CD4-positive, CD25-positive, alpha-beta regulatory T cell (primary cell): ENCODE measurements at regions not wholly inside any gene's neighbourhood (a gene's known extent, or its start where the extent isn't known, plus 50 kb on each side); places are given as distances from the start of the nearest gene placed in this dataset.

ENCODE experiments used
- ATAC-seq, 2 donors: fragments of 150-1000 bp; cut with Tn5 transposase; one replicate each; pipeline ENCODE4 v1.10.0; 2021; ENCODE audit warnings: low read depth in 2 of 2, moderate number of reproducible peaks in 2 of 2, moderate library complexity in 1 of 2
- DNase-seq, 3 donors: peaks; one replicate each; pipeline versions ENCODE4 v3.0.0 to v3.0.0-alpha.2; 2012 to 2022; ENCODE audit warnings: mixed read lengths in 1 of 3
- H3K27ac ChIP-seq: one replicate; pipeline ENCODE4 v1.7.0; 2013; ENCODE audit warnings: mild to moderate bottlenecking, low read length; ENCODE audit not compliant: insufficient read depth, poor library complexity, severe bottlenecking
- H3K27me3 ChIP-seq: one replicate; pipeline ENCODE4 v1.7.0; 2013; ENCODE audit warnings: low read length; ENCODE audit not compliant: control insufficient read depth, insufficient read depth
- H3K36me3 ChIP-seq: one replicate; pipeline ENCODE4 v1.7.0; 2013; ENCODE audit warnings: mild to moderate bottlenecking, low read length, moderate library complexity; ENCODE audit not compliant: control insufficient read depth, insufficient read depth
- H3K4me1 ChIP-seq: 2 replicates; pipeline ENCODE4 v1.7.0; 2013; ENCODE audit warnings: mild to moderate bottlenecking, low read length; ENCODE audit not compliant: insufficient read depth, control insufficient read depth, poor library complexity, severe bottlenecking
- H3K4me3 ChIP-seq: one replicate; pipeline ENCODE4 v1.7.0; 2013; ENCODE audit warnings: low read depth, mild to moderate bottlenecking, low read length, moderate library complexity
- H3K9me3 ChIP-seq, 2 experiments: 1 replicate in 1 of 2; 2 replicates in 1 of 2; pipeline ENCODE4 v1.7.0; 2013; ENCODE audit warnings: low read length in 2 of 2, mild to moderate bottlenecking in 1 of 2, moderate library complexity in 1 of 2; ENCODE audit not compliant: control insufficient read depth in 2 of 2
- H3K27ac Mint-ChIP-seq, 3 donors: one replicate each; pipeline ENCODE4 v1.8.0; 2020 to 2022; ENCODE audit warnings: mild to moderate bottlenecking in 3 of 3, mixed read lengths in 3 of 3, moderate library complexity in 2 of 3
- H3K27me3 Mint-ChIP-seq: one replicate; pipeline ENCODE4 v1.8.0; 2022; ENCODE audit warnings: mild to moderate bottlenecking, mixed read lengths
- H3K36me3 Mint-ChIP-seq: one replicate; pipeline ENCODE4 v1.8.0; 2020; ENCODE audit warnings: mixed read lengths
- H3K4me1 Mint-ChIP-seq, 4 donors: one replicate each; pipeline ENCODE4 v1.8.0; 2020 to 2022; ENCODE audit warnings: mixed read lengths in 4 of 4, mild to moderate bottlenecking in 1 of 4
- H3K4me3 Mint-ChIP-seq, 4 donors: one replicate each; pipeline ENCODE4 v1.8.0; 2020 to 2022; ENCODE audit warnings: mild to moderate bottlenecking in 4 of 4, mixed read lengths in 4 of 4, moderate library complexity in 3 of 4
- H3K9me3 Mint-ChIP-seq, 7 donors: one replicate each; pipeline ENCODE4 v1.8.0; 2020 to 2022; ENCODE audit warnings: mixed read lengths in 7 of 7, mild to moderate bottlenecking in 3 of 7, moderate library complexity in 2 of 7

GRCh38 chr6:147973806-147974205, 368.8 kb upstream of the SASH1 start:
- Mint-ChIP-seq H3K4me1 (no peaks in the 10 kb centered on the region), H3K4me3 (no peak overlapping the region), H3K36me3 (no peaks in the 10 kb centered on the region), H3K27me3 (peaks cover 4% of the 10 kb centered on the region), H3K9me3 (peaks cover 0 to 3% (median 0%) of the 10 kb centered on the region in 7 donors), H3K27ac (no peak overlapping the region)
- DNase-seq (no peak), ATAC-seq (no peak)
- Histone ChIP-seq H3K9me3 (no peaks in the 10 kb centered on the region), H3K4me3 (no peak overlapping the region), H3K27me3 (no peaks in the 10 kb centered on the region), H3K4me1 (no peaks in the 10 kb centered on the region), H3K36me3 (no peaks in the 10 kb centered on the region), H3K27ac (no peak overlapping the region)

DNA sequence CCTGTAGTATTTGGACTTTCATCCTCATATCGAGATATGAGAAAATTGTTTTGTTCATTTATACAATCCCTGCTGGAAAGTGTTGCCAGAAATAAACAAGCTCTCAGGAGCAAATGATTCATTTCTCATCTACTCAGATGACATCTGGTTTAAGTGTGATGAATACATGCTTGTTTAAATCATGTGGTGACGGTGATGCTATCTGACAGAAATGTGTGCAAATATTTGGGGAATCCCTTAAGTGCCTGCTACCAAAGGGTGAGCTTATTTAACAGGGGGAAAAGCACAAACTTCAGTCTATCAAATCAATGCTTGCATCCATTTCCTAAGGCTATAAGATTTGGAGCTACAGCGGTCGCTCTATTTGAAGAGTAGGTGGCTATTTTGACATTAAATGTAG, 368.3 kb upstream of the SASH1 start:
- DNase-seq, result no peak
- Mint-ChIP-seq H3K4me1 (no peaks in the 10 kb centered on the region), H3K36me3 (no peaks in the 10 kb centered on the region), H3K27me3 (peaks cover 4% of the 10 kb centered on the region), H3K4me3 (no peak overlapping the region), H3K27ac (no peak overlapping the region), H3K9me3 (peaks cover 0 to 3% (median 0%) of the 10 kb centered on the region in 7 donors)
- Histone ChIP-seq H3K27ac (no peak overlapping the region), H3K36me3 (no peaks in the 10 kb centered on the region), H3K4me3 (no peak overlapping the region), H3K9me3 (no peaks in the 10 kb centered on the region), H3K27me3 (no peaks in the 10 kb centered on the region), H3K4me1 (no peaks in the 10 kb centered on the region)
- ATAC-seq, result no peak

GRCh38 chr6:147977851-147978465, 364.7 kb upstream of the SASH1 start:
- H3K9me3 ChIP-seq, result no peaks in the 10 kb centered on the region
- H3K27ac ChIP-seq, result no peak overlapping the region
- H3K27me3 ChIP-seq, result no peaks in the 10 kb centered on the region
- no peaks in the 10 kb centered on the region for H3K4me1 ChIP-seq
- no peaks in the 10 kb centered on the region for H3K36me3 ChIP-seq
- no peak overlapping the region for H3K4me3 Mint-ChIP-seq
- no peak for ATAC-seq
- no peak for DNase-seq
- H3K4me3 ChIP-seq, result no peak overlapping the region
- no peak overlapping the region for H3K27ac Mint-ChIP-seq
- H3K36me3 Mint-ChIP-seq, result no peaks in the 10 kb centered on the region
- H3K27me3 Mint-ChIP-seq, result no peaks in the 10 kb centered on the region
- H3K4me1 Mint-ChIP-seq, result no peaks in the 10 kb centered on the region
- peaks cover 0 to 4% (median 0%) of the 10 kb centered on the region in 7 donors for H3K9me3 Mint-ChIP-seq

DNA sequence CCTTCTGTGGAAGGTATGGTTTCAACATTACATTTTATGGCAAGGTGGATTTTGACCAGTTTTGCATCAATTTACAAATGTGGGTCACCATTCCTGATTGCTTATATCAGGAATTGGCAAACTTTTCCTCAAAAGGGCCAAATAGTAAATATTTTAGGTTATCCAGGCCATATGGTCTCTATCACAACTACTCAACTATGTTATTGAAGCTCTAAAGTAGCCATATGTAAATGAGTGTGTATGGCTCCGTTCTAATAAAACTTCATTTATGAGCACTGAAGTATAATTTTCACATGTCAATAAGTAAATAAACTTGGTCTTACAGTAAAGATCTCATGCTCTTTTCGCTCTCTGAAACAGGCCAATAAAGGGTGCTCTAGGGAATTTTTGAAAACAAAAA, 362.7 kb upstream of the SASH1 start:
- Mint-ChIP-seq H3K27me3 (no peaks in the 10 kb centered on the region), H3K4me1 (no peaks in the 10 kb centered on the region), H3K9me3 (peaks cover 0 to 4% (median 0%) of the 10 kb centered on the region in 7 donors)

DNA sequence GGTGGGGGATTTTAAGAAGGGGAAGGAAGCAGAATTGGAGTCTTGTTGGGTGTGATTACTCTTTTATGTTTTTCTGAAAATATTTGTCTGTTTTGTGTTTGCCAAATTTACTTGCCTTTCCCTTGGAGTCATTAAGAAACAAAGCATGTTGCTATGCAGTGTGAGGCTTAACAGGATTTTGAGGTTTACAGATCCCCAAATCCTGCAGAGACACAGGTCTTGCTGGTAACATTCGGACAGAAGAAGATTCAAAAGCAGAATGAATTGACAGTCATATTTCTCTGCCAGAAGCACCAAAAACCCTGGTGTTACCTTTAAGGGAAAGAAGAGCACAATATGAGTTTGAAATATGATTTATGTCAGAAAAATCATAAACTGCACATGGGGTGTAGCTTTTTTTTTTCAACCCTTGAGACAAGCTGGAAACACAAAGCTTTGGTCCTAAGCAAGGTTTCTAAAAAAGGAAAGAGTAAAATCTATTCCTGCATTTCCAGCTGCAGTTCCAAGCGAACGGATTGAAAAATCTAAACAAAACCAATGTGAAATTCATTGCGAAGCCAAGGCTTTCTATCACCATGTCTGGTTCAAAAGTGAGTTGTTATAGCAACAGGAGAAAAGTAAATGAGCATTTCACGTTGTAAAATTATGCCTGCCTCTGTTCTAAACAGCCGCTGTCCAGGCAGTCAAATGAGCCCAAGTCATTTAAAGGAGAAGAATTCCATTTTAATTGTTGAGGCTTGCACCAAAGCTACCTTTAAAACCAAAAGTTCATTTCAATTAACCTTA, 358.9 kb upstream of the SASH1 start:
- ATAC-seq, result no peak
- no peaks in the 10 kb centered on the region for H3K4me1 Mint-ChIP-seq
- H3K27me3 Mint-ChIP-seq, result no peaks in the 10 kb centered on the region
- Histone ChIP-seq H3K4me1 (no peaks in the 10 kb centered on the region), H3K27ac (no peak overlapping the region), H3K36me3 (no peaks in the 10 kb centered on the region), H3K9me3 (no peaks in the 10 kb centered on the region), H3K27me3 (no peaks in the 10 kb centered on the region), H3K4me3 (no peak overlapping the region)
- no peaks in the 10 kb centered on the region for H3K36me3 Mint-ChIP-seq
- no peak overlapping the region for H3K4me3 Mint-ChIP-seq
- H3K9me3 Mint-ChIP-seq, result peaks cover 0 to 6% (median 4%) of the 10 kb centered on the region in 7 donors
- H3K27ac Mint-ChIP-seq, result no peak overlapping the region
- no peak for DNase-seq

More for the DNA sequence above, 362.7 kb upstream of the SASH1 start:
- no peaks in the 10 kb centered on the region for H3K9me3 ChIP-seq
- no peak for ATAC-seq
- Mint-ChIP-seq H3K27ac (no peak overlapping the region), H3K36me3 (no peaks in the 10 kb centered on the region), H3K4me3 (no peak overlapping the region)
- no peak for DNase-seq
- H3K4me3 ChIP-seq, result no peak overlapping the region
- no peak overlapping the region for H3K27ac ChIP-seq
- H3K4me1 ChIP-seq, result no peaks in the 10 kb centered on the region
- no peaks in the 10 kb centered on the region for H3K36me3 ChIP-seq
- H3K27me3 ChIP-seq, result no peaks in the 10 kb centered on the region

DNA sequence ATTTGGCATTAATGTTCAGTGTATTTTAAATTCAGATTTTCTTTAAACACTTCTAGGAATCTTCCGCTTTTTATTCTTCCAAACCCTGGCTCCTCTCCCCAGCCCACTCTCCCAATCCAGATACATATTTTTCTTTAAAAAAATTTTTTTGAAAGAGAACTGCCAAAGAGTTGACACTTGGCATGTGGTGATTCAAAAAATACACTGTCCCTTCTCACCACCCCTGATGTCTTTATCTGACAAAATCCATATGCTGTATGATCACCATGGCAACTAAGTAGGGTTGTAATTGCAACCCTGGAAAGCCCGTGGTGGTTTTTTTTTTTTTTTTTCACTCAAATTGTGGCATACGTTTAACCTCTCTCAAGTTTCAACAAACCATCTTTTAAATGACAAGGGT, 355.8 kb upstream of the SASH1 start:
- Mint-ChIP-seq H3K27me3 (no peaks in the 10 kb centered on the region), H3K27ac (no peak overlapping the region), H3K4me3 (no peak overlapping the region), H3K36me3 (no peaks in the 10 kb centered on the region), H3K4me1 (no peaks in the 10 kb centered on the region), H3K9me3 (peaks cover 0 to 13% (median 6%) of the 10 kb centered on the region in 7 donors)
- ATAC-seq, result no peak
- Histone ChIP-seq H3K4me1 (no peaks in the 10 kb centered on the region), H3K4me3 (no peak overlapping the region), H3K36me3 (no peaks in the 10 kb centered on the region), H3K27ac (no peak overlapping the region), H3K9me3 (no peaks in the 10 kb centered on the region), H3K27me3 (no peaks in the 10 kb centered on the region)
- DNase-seq, result no peak

GRCh38 chr6:147990159-147990558, 352.5 kb upstream of the SASH1 start:
- H3K27me3 Mint-ChIP-seq, result no peaks in the 10 kb centered on the region
- Histone ChIP-seq H3K27ac (no peak overlapping the region), H3K4me1 (no peaks in the 10 kb centered on the region), H3K4me3 (no peak overlapping the region), H3K9me3 (no peaks in the 10 kb centered on the region), H3K27me3 (no peaks in the 10 kb centered on the region), H3K36me3 (no peaks in the 10 kb centered on the region)
- peaks cover 0 to 13% (median 8%) of the 10 kb centered on the region in 7 donors for H3K9me3 Mint-ChIP-seq
- no peaks in the 10 kb centered on the region for H3K36me3 Mint-ChIP-seq
- no peak overlapping the region for H3K4me3 Mint-ChIP-seq
- DNase-seq (no peak), ATAC-seq (no peak)
- H3K27ac Mint-ChIP-seq, result no peak overlapping the region
- no peaks in the 10 kb centered on the region for H3K4me1 Mint-ChIP-seq

DNA sequence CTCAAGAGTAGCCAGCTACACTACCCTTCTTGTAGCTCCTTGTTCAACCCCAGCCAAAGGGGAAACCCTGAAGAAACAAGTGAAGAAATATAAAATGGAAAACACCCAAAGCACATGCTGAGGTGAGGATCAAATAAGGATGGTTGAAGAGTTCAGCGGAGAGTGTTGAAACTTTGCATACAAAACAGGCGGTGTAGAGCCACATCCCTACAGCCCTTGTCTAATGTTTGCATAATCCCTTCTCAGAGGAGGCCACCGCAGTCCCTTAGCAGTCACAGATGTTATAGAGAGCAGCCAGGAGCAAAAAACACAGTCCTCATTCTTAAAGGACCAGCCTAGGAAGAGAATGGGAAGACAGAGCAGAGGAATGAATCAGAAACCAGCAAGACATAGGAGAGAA, 350.7 kb upstream of the SASH1 start:
- no peak overlapping the region for H3K27ac Mint-ChIP-seq
- H3K4me1 Mint-ChIP-seq, result no peaks in the 10 kb centered on the region
- H3K36me3 Mint-ChIP-seq, result no peaks in the 10 kb centered on the region
- Histone ChIP-seq H3K9me3 (no peaks in the 10 kb centered on the region), H3K4me1 (no peaks in the 10 kb centered on the region), H3K36me3 (no peaks in the 10 kb centered on the region), H3K27ac (no peak overlapping the region), H3K4me3 (no peak overlapping the region), H3K27me3 (no peaks in the 10 kb centered on the region)
- ATAC-seq (no peak), DNase-seq (no peak)
- H3K4me3 Mint-ChIP-seq, result no peak overlapping the region
- H3K9me3 Mint-ChIP-seq, result peaks cover 0 to 9% (median 7%) of the 10 kb centered on the region in 7 donors
- H3K27me3 Mint-ChIP-seq, result no peaks in the 10 kb centered on the region
